Astrocyte (in vitro differentiated cells and primary cell): ENCODE measurements at regions not wholly inside any gene's neighbourhood (a gene's known extent, or its start where the extent isn't known, plus 50 kb on each side); places are given as distances from the start of the nearest gene placed in this dataset.

Experiments used
- DNase-seq: peaks from one replicate; pipeline ENCODE4 v3.0.0-alpha.2; 2010; ENCODE audit warnings: low read depth
- FAIRE-seq: peaks from 2 replicates; lab custom pipeline; 2011; peaks lifted over from hg19 to GRCh38; lab: Jason Lieb, UNC
- H2AFZ ChIP-seq: 2 replicates; pipeline ENCODE4 v1.6.0; 2012; ENCODE audit warnings: low read depth, low read length, inconsistent platforms
- H3K27ac ChIP-seq: 2 replicates; pipeline ENCODE4 v1.5.1; 2011; ENCODE audit warnings: low read depth, low read length, inconsistent platforms
- H3K27me3 ChIP-seq: 2 replicates; pipeline ENCODE4 v1.6.0; 2011; ENCODE audit warnings: low read length, inconsistent platforms; ENCODE audit not compliant: insufficient read depth
- H3K36me3 ChIP-seq: 2 replicates; pipeline ENCODE4 v1.5.1; 2011; ENCODE audit warnings: low read length, inconsistent platforms; ENCODE audit not compliant: insufficient read depth
- H3K4me1 ChIP-seq: 2 replicates; pipeline ENCODE4 v1.5.1; 2011; ENCODE audit warnings: low read length, inconsistent platforms; ENCODE audit not compliant: insufficient read depth
- H3K4me2 ChIP-seq: 2 replicates; pipeline ENCODE4 v1.6.0; 2012; ENCODE audit warnings: low read length, inconsistent platforms
- H3K4me3 ChIP-seq: 2 replicates; pipeline ENCODE4 v1.5.1; 2011; ENCODE audit warnings: low read depth, mild to moderate bottlenecking, low read length, inconsistent platforms; ENCODE audit not compliant: insufficient read depth
- H3K79me2 ChIP-seq: 2 replicates; pipeline ENCODE4 v1.6.0; 2012; ENCODE audit warnings: mild to moderate bottlenecking, low read length, inconsistent platforms; ENCODE audit not compliant: insufficient read depth
- H3K9ac ChIP-seq: 2 replicates; pipeline ENCODE4 v1.6.0; 2012; ENCODE audit warnings: mild to moderate bottlenecking, low read length, inconsistent platforms
- H3K9me3 ChIP-seq: 2 replicates; pipeline ENCODE4 v1.5.1; 2012; ENCODE audit warnings: low read depth, mild to moderate bottlenecking, low read length, inconsistent platforms; ENCODE audit not compliant: insufficient read depth
- H4K20me1 ChIP-seq: 2 replicates; pipeline ENCODE4 v1.6.0; 2012; ENCODE audit warnings: low read length, inconsistent platforms; ENCODE audit not compliant: insufficient read depth
- H3K27ac Mint-ChIP-seq: one replicate; pipeline ENCODE4 v1.8.0; 2021; ENCODE audit warnings: mild to moderate bottlenecking, mixed read lengths; ENCODE audit not compliant: unreplicated experiment
- H3K27me3 Mint-ChIP-seq: one replicate; pipeline ENCODE4 v1.8.0; 2021; ENCODE audit warnings: low read depth, mixed read lengths; ENCODE audit not compliant: unreplicated experiment
- H3K36me3 Mint-ChIP-seq: one replicate; pipeline ENCODE4 v1.8.0; 2021; ENCODE audit warnings: low read depth, mixed read lengths; ENCODE audit not compliant: unreplicated experiment
- H3K4me1 Mint-ChIP-seq: one replicate; pipeline ENCODE4 v1.8.0; 2021; ENCODE audit warnings: low read depth, mixed read lengths; ENCODE audit not compliant: unreplicated experiment
- H3K4me3 Mint-ChIP-seq: one replicate; pipeline ENCODE4 v1.8.0; 2021; ENCODE audit warnings: mild to moderate bottlenecking, moderate library complexity, mixed read lengths; ENCODE audit not compliant: unreplicated experiment
- H3K9me3 Mint-ChIP-seq: one replicate; pipeline ENCODE4 v1.8.0; 2021; ENCODE audit warnings: mild to moderate bottlenecking, mixed read lengths; ENCODE audit not compliant: unreplicated experiment
- CTCF ChIP-seq: IDR thresholded peaks from 2 replicates; pipeline ENCODE4 v1.5.1; 2011; ENCODE audit warnings: low read depth, mild to moderate bottlenecking, inconsistent platforms, low read length, moderate library complexity; ENCODE audit not compliant: insufficient read depth
- EZH2 ChIP-seq: IDR thresholded peaks from 2 replicates; pipeline ENCODE4 v1.6.1; 2012; ENCODE audit warnings: mild to moderate bottlenecking, low read length, inconsistent platforms; ENCODE audit not compliant: insufficient read depth

- Histone ChIP-seq H3K27ac (no peak overlapping the region), H3K79me2 (no peaks in the 10 kb centered on the region), H3K4me3 (no peak overlapping the region), H2AFZ (no peak overlapping the region), H3K27me3 (no peaks in the 10 kb centered on the region), H3K4me2 (no peak overlapping the region), H3K36me3 (no peaks in the 10 kb centered on the region), H3K4me1 (no peaks in the 10 kb centered on the region), H4K20me1 (no peaks in the 10 kb centered on the region), H3K9me3 (no peaks in the 10 kb centered on the region), H3K9ac (no peak overlapping the region)
- Mint-ChIP-seq H3K27ac (no peak overlapping the region), H3K4me1 (no peaks in the 10 kb centered on the region), H3K9me3 (no peaks in the 10 kb centered on the region), H3K27me3 (no peaks in the 10 kb centered on the region), H3K4me3 (no peak overlapping the region), H3K36me3 (no peaks in the 10 kb centered on the region)
- FAIRE-seq (no peak), DNase-seq (no peak)
- TF ChIP-seq CTCF, result no peak
- no peak for TF ChIP-seq EZH2
Observed at GRCh38 chr9:80082213-80082612, 510.4 kb downstream of the TLE4 start.

- Mint-ChIP-seq H3K9me3 (no peaks in the 10 kb centered on the region), H3K4me1 (no peaks in the 10 kb centered on the region), H3K27ac (no peak overlapping the region), H3K27me3 (no peaks in the 10 kb centered on the region), H3K4me3 (no peak overlapping the region), H3K36me3 (no peaks in the 10 kb centered on the region)
- H3K9me3 ChIP-seq, result no peaks in the 10 kb centered on the region
- no peaks in the 10 kb centered on the region for H4K20me1 ChIP-seq
- no peak overlapping the region for H3K9ac ChIP-seq
- H3K27me3 ChIP-seq, result no peaks in the 10 kb centered on the region
- DNase-seq (no peak), FAIRE-seq (no peak)
- H3K27ac ChIP-seq, result no peak overlapping the region
- no peak overlapping the region for H2AFZ ChIP-seq
- no peak overlapping the region for H3K4me2 ChIP-seq
- no peak overlapping the region for H3K4me3 ChIP-seq
- no peaks in the 10 kb centered on the region for H3K36me3 ChIP-seq
- H3K79me2 ChIP-seq, result no peaks in the 10 kb centered on the region
- TF ChIP-seq EZH2, result no peak
- TF ChIP-seq CTCF, result no peak
- no peaks in the 10 kb centered on the region for H3K4me1 ChIP-seq
Observed at GRCh38 chr9:80078826-80079225, 507.1 kb downstream of the TLE4 start.

- H3K4me3 Mint-ChIP-seq, result no peak overlapping the region
- H3K27ac Mint-ChIP-seq, result no peak overlapping the region
- H3K4me1 Mint-ChIP-seq, result no peaks in the 10 kb centered on the region
- DNase-seq (no peak), FAIRE-seq (no peak)
- Histone ChIP-seq H4K20me1 (no peaks in the 10 kb centered on the region), H3K79me2 (no peaks in the 10 kb centered on the region), H3K27ac (no peak overlapping the region), H3K27me3 (no peaks in the 10 kb centered on the region), H3K4me2 (no peak overlapping the region), H3K4me1 (no peaks in the 10 kb centered on the region), H3K9ac (no peak overlapping the region), H2AFZ (no peak overlapping the region), H3K4me3 (no peak overlapping the region), H3K9me3 (no peaks in the 10 kb centered on the region), H3K36me3 (no peaks in the 10 kb centered on the region)
- no peaks in the 10 kb centered on the region for H3K36me3 Mint-ChIP-seq
- no peaks in the 10 kb centered on the region for H3K9me3 Mint-ChIP-seq
- TF ChIP-seq EZH2, result no peak
- no peak for TF ChIP-seq CTCF
- no peaks in the 10 kb centered on the region for H3K27me3 Mint-ChIP-seq
Observed at GRCh38 chr9:80077059-80077458, 505.3 kb downstream of the TLE4 start.
